Esophagus muscularis mucosa (tissue), 4 donors: ENCODE measurements at regions not wholly inside any gene's neighbourhood (a gene's known extent, or its start where the extent isn't known, plus 50 kb on each side); places are given as distances from the start of the nearest gene placed in this dataset.

ENCODE experiments used
- DNase-seq: peaks from one replicate; pipeline ENCODE4 v3.0.0-alpha.2; 2017; ENCODE audit errors: extremely low spot score
- H3K27ac ChIP-seq, 4 donors: fragments of 200-600 bp; sonication (generic); replicated peaks in 1 of 4; 1 replicate in 3 of 4; 2 replicates in 1 of 4; pipeline ENCODE4 v1.5.1; 2016 to 2019; ENCODE audit warnings: mild to moderate bottlenecking in 1 of 4
- H3K27me3 ChIP-seq, 4 donors: fragments of 200-600 bp; sonication (generic); one replicate each; pipeline versions ENCODE4 v1.5.1 to v1.6.0; 2016 to 2019
- H3K36me3 ChIP-seq, 4 donors: fragments of 200-600 bp; sonication (generic); one replicate each; pipeline ENCODE4 v1.5.1; 2016 to 2019
- H3K4me1 ChIP-seq, 4 donors: fragments of 200-600 bp; sonication (generic); one replicate each; pipeline ENCODE4 v1.5.1; 2016 to 2019
- H3K4me3 ChIP-seq, 4 donors: fragments of 200-600 bp; sonication (generic); 1 replicate in 2 of 4; 2 replicates in 2 of 4; pipeline ENCODE4 v1.5.1; 2016 to 2019; ENCODE audit warnings: mild to moderate bottlenecking in 4 of 4, moderate library complexity in 1 of 4
- H3K9me3 ChIP-seq, 4 donors: fragments of 200-600 bp; sonication (generic); 1 replicate in 3 of 4; 2 replicates in 1 of 4; pipeline ENCODE4 v1.5.1; 2016 to 2019
- EP300 ChIP-seq: sonication (generic); formaldehyde crosslinking; IDR thresholded peaks from one replicate; pipeline ENCODE4 v1.6.1; 2017; ENCODE audit warnings: antibody characterized with exemption
- POLR2A ChIP-seq: fragments of 450-650 bp; IDR thresholded peaks from one replicate; pipeline ENCODE4 v1.6.1; 2017; ENCODE audit warnings: antibody characterized with exemption, moderate library complexity, mild to moderate bottlenecking, low read depth
- POLR2AphosphoS5 ChIP-seq, 2 donors: sonication (generic); formaldehyde crosslinking; IDR thresholded peaks; one replicate each; pipeline ENCODE4 v1.6.1; 2017; ENCODE audit warnings: antibody characterized with exemption in 2 of 2
- WGBS: methylation state at CpG from one replicate; pipeline ENCODE4 v1.1.5; 2018; 5-methylcytosine and 5-hydroxymethylcytosine counted together
- intact Hi-C: fragments of 100-400 bp; cut with DNase I; formaldehyde crosslinking; loops from one replicate; pipeline ENCODE4 v1.15.1; 2023
- TF ChIP-seq, protein P1 (sequence below), 3 experiments: fragments of 200-600 bp in 2 of 3; fragments of 450-650 bp in 1 of 3; sonication (generic) in 2 of 3; IDR thresholded peaks; one replicate each; pipeline ENCODE4 v1.5.1; 2017 to 2019; ENCODE audit warnings: antibody characterized with exemption in 3 of 3, mild to moderate bottlenecking in 2 of 3, moderate library complexity in 1 of 3

DNA sequence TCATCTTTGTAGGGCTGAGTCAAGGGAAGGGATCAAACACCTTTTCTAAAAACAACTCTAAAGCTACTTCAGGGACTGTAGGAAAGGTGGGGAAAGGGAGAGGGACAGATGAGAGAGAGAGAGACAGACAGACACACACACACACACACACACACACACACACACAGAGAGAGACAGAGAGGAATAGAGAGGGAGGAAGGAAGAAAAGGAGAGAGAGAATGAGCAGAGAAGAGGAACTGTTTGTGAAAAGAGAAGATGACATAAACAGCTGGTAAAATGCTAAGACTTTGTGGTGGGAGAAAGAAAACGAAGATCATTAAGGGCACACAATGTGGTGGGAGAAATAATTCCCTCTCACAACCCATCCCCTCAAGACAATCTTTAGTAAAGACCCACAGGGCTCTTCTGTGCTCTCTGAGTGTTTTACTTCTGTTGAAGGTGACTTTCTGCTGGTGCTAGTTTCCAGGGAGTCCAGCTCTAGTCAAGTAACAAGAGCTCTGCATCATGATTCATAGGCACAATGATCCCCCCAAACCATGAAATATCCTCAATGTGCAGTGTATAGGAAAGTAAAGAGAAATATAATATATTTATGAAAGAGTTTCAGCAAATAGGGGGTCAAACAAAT lies 77.2 kb upstream of the STK17B start:
- no peak for TF ChIP-seq EP300
- no peak for TF ChIP-seq POLR2A
- TF ChIP-seq, protein P1, sequence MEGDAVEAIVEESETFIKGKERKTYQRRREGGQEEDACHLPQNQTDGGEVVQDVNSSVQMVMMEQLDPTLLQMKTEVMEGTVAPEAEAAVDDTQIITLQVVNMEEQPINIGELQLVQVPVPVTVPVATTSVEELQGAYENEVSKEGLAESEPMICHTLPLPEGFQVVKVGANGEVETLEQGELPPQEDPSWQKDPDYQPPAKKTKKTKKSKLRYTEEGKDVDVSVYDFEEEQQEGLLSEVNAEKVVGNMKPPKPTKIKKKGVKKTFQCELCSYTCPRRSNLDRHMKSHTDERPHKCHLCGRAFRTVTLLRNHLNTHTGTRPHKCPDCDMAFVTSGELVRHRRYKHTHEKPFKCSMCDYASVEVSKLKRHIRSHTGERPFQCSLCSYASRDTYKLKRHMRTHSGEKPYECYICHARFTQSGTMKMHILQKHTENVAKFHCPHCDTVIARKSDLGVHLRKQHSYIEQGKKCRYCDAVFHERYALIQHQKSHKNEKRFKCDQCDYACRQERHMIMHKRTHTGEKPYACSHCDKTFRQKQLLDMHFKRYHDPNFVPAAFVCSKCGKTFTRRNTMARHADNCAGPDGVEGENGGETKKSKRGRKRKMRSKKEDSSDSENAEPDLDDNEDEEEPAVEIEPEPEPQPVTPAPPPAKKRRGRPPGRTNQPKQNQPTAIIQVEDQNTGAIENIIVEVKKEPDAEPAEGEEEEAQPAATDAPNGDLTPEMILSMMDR (IDR thresholded peaks at IDR 0.05): no peak
- TF ChIP-seq POLR2AphosphoS5 (IDR thresholded peaks at IDR 0.05): no peak
- H3K27me3 ChIP-seq: no peaks in the 10 kb centered on the region
- intact Hi-C loops: no loop called here
- peak overlapping the region in 3 of 4 donors; percentile 37 to 53 (median 48) for H3K27ac ChIP-seq
- DNase-seq: no peak
- H3K36me3 ChIP-seq: peaks cover 0 to 48% (median 0%) of the 10 kb centered on the region in 4 donors
- H3K4me1 ChIP-seq: peaks cover 0 to 20% (median 15%) of the 10 kb centered on the region in 4 donors
- 81% methylated on average over 1 of the region's 1 CpG for WGBS
- no peaks in the 10 kb centered on the region for H3K9me3 ChIP-seq
- H3K4me3 ChIP-seq: no peak overlapping the region

DNA sequence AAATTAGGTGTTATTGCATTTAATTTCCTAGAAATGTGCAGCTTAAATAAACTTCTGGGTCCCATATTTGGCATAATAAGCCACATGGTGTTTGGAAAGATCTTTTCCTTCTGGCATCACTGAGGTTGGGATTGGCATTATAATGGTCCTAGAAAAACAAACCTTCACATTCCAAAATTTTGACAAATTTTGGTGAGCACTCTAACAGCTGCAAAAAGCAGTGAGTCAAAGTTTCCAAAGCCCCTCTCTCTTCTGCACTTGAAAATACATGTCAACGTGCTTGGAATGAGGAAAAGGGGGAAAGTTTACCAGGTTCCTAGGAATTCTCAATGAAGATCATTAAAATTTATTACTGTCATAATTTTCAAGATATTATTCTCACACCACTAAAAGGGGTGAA lies 77.8 kb upstream of the STK17B start:
- no peak for DNase-seq

DNA sequence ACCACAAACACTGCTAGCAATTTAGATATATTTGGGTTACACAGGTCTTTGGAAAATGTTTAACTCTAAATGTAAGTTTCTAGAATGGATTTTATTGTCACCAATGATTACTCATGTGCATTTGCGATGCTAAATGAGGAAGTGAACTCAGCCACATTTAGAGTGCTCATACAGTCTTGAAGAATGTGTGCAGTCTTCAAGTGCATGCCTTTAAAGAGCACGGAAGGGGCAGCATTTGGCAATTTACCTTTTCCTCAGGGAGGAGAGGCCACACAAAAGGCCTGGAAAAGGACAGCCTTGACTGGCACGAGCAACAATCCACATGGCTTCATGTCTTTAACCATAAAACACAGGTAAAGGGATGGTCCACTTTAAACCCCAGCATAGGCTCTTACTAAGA lies 78.5 kb upstream of the STK17B start:
- H3K4me1 ChIP-seq: peaks cover 0 to 20% (median 15%) of the 10 kb centered on the region in 4 donors
- H3K4me3 ChIP-seq: no peak overlapping the region
- TF ChIP-seq EP300 (no peak), POLR2AphosphoS5 (IDR thresholded peaks at IDR 0.05) (no peak), POLR2A (no peak)
- TF ChIP-seq, protein P1 (IDR thresholded peaks at IDR 0.05): no peak
- H3K36me3 ChIP-seq: peaks cover 0 to 47% (median 0%) of the 10 kb centered on the region in 4 donors
- H3K27me3 ChIP-seq: no peaks in the 10 kb centered on the region
- H3K9me3 ChIP-seq: no peaks in the 10 kb centered on the region
- intact Hi-C loops: no loop called here
- 72% methylated on average over 3 of the region's 3 CpGs for WGBS
- DNase-seq: no peak
- H3K27ac ChIP-seq: no peak overlapping the region

More for the DNA sequence above, 77.8 kb upstream of the STK17B start:
- Histone ChIP-seq H3K4me3 (no peak overlapping the region), H3K27ac (no peak overlapping the region), H3K36me3 (peaks cover 0 to 47% (median 0%) of the 10 kb centered on the region in 4 donors), H3K27me3 (no peaks in the 10 kb centered on the region), H3K4me1 (peaks cover 0 to 20% (median 15%) of the 10 kb centered on the region in 4 donors), H3K9me3 (no peaks in the 10 kb centered on the region)
- TF ChIP-seq EP300 (no peak), POLR2AphosphoS5 (IDR thresholded peaks at IDR 0.05) (no peak), POLR2A (no peak)
- TF ChIP-seq, protein P1 (IDR thresholded peaks at IDR 0.05): no peak
- 65% methylated on average over 1 of the region's 1 CpG for WGBS
- intact Hi-C loops: no loop called here

DNA sequence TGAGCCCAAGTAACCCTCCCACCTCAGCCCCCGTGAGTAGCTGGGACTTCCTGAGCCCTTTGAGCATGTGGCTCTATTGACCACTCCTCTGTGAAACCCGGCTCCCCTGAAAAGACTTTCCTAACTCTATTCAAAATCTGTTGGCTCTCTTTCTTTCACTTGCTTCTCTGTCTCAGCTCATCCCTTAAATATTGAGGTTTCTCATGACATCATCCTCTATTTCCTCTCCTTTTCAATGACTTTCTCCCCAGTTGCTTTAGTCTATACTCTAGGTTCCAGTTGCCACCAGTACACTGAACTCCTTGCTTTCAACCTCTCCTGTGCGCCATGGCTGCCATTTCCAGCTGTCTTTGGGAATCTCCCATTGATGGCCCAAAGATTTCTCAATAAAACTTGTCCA lies 79.8 kb upstream of the STK17B start:
- WGBS: 88% methylated on average over 3 of the region's 3 CpGs
- Histone ChIP-seq H3K36me3 (peaks cover 0 to 55% (median 0%) of the 10 kb centered on the region in 4 donors), H3K27me3 (no peaks in the 10 kb centered on the region), H3K4me1 (peaks cover 0 to 20% (median 15%) of the 10 kb centered on the region in 4 donors), H3K27ac (no peak overlapping the region), H3K4me3 (no peak overlapping the region), H3K9me3 (no peaks in the 10 kb centered on the region)
- TF ChIP-seq, protein P1 (IDR thresholded peaks at IDR 0.05): no peak
- TF ChIP-seq POLR2A (no peak), POLR2AphosphoS5 (IDR thresholded peaks at IDR 0.05) (no peak), EP300 (no peak)
- no peak for DNase-seq
- intact Hi-C loops: no loop called here
